HAP-1 (cell line): ENCODE measurements at regions not wholly inside any gene's neighbourhood (a gene's known extent, or its start where the extent isn't known, plus 50 kb on each side); places are given as distances from the start of the nearest gene placed in this dataset.
A peak's percentile ranks its signal among the peaks of the same experiment; 100 is the strongest.
"Not testable (repeated sequence)": the region's sequence is repeated elsewhere in the genome, so short reads cannot be mapped to it uniquely, and the experiment has no call there.

Source experiments
- DNase-seq, 2 experiments: peaks; one replicate each; pipeline ENCODE4 v3.0.0-alpha.2; 2016 to 2020; ENCODE audit warnings: low spot score in 2 of 2
- H3K27me3 ChIP-seq: fragments of 250-450 bp; sonication (Bioruptor Pico); 2 replicates; pipeline ENCODE4 v1.5.1; 2020; ENCODE audit warnings: low read depth, mild to moderate bottlenecking, moderate library complexity
- H3K36me3 ChIP-seq: fragments of 250-450 bp; sonication (Bioruptor Pico); replicated peaks from 2 replicates; pipeline ENCODE4 v1.5.1; 2020; ENCODE audit warnings: mild to moderate bottlenecking
- H3K4me1 ChIP-seq: fragments of 250-450 bp; sonication (Bioruptor Pico); 2 replicates; pipeline ENCODE4 v1.5.1; 2020; ENCODE audit warnings: mild to moderate bottlenecking
- H3K4me3 ChIP-seq: fragments of 250-450 bp; sonication (Bioruptor Pico); 2 replicates; pipeline ENCODE4 v1.5.1; 2020; ENCODE audit warnings: mild to moderate bottlenecking, moderate library complexity
- H3K9me3 ChIP-seq: fragments of 250-450 bp; sonication (Bioruptor Pico); 2 replicates; pipeline ENCODE4 v1.5.1; 2020; ENCODE audit warnings: mild to moderate bottlenecking, moderate library complexity
- in situ Hi-C: fragments of 300-500 bp; cut with MboI; formaldehyde crosslinking; loops from 3 replicates; pipeline ENCODE4 v1.14.3; 2020; ENCODE audit warnings: low sequenced_read_pairs, inconsistent platforms, mixed read lengths

DNA sequence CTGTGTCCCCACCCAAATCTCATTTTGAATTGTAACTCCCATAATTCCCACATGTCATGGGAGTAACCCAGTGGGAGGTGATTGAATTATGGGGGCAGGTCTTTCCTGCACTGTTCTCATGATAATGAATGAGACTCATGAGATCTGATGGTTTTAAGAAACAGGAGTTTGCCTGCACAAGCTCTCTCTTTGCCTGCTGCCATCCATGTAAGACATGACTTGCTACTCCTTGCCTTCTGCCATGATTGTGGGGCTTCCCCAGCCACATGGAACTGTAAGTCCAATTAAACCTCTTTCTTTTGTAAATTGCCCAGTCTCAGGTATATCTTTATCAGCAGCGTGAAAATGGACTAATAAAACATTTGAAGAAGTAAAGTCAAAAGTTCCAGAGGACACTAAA, 126.8 kb upstream of the IGSF10 start:
- H3K27me3 ChIP-seq, H3K9me3 ChIP-seq, DNase-seq, H3K36me3 ChIP-seq, in situ Hi-C loops, H3K4me3 ChIP-seq: not testable (repeated sequence)
- peaks cover 10% of the 10 kb centered on the region; the same call in 1 of the 2 replicates for H3K4me1 ChIP-seq

DNA sequence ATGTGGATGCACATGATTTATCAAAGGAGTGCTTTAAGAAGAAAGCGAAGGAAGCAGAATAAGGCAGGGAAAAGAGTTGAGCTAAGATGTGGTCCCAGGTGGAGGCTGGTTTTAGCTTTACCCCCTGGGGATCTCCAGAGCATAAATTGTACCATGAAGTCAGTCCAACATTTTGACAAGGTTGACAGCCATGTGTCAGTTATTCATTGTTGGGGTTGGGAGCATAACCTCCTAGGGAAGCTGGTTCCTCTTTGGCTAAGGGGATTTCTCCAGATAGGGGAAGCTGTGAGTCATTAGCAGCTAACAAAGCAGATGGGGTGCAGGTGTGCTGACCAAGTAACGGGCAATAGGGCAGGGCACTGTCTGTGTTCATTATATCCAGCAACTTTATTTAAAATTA, 123.7 kb upstream of the IGSF10 start:
- H3K9me3 ChIP-seq: no peaks in the 10 kb centered on the region; the same call in 1 of the 2 replicates
- DNase-seq: no peak
- H3K36me3 ChIP-seq: no peaks in the 10 kb centered on the region
- in situ Hi-C loops: no loop called here
- H3K27me3 ChIP-seq: no peaks in the 10 kb centered on the region
- H3K4me3 ChIP-seq: no peak overlapping the region
- H3K4me1 ChIP-seq: peaks cover 27% of the 10 kb centered on the region

GRCh38 chr3:151581035-151581434, 120.2 kb upstream of the IGSF10 start:
- H3K4me1 ChIP-seq: peaks cover 21% of the 10 kb centered on the region
- H3K27me3 ChIP-seq: no peaks in the 10 kb centered on the region
- H3K36me3 ChIP-seq: no peaks in the 10 kb centered on the region
- peak in 1 of 2 experiments; percentile 73 for DNase-seq
- 0 out of 2 replicates have a peak, but pooled peaks cover 4% of the 10 kb centered on the region for H3K9me3 ChIP-seq
- H3K4me3 ChIP-seq: no peak overlapping the region
- in situ Hi-C loops: no loop called here

DNA sequence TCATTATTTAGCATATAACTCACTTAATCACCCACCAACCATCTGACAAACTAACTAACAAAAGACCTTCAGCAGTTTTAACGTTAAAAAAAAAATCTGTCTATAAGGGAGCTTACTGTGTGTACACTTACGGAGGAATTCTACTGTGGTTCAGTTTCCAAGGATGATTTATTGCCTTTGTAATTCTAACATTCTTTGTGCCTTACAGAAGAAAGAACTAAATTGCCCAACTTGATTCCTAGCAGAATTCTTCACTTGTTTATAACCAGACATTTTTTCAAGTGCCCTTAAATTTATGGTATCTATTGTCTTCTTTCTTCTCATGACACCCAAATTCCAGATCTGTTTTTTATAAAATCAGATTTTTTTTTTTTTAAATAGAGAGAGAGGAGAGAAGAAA, 119.7 kb upstream of the IGSF10 start:
- H3K27me3 ChIP-seq: no peaks in the 10 kb centered on the region
- no peak overlapping the region for H3K4me3 ChIP-seq
- DNase-seq: peak in 1 of 2 experiments; percentile 100
- in situ Hi-C loops: no loop called here
- H3K4me1 ChIP-seq: peaks cover 21% of the 10 kb centered on the region
- 0 out of 2 replicates have a peak, but pooled peaks cover 4% of the 10 kb centered on the region for H3K9me3 ChIP-seq
- H3K36me3 ChIP-seq: no peaks in the 10 kb centered on the region

DNA sequence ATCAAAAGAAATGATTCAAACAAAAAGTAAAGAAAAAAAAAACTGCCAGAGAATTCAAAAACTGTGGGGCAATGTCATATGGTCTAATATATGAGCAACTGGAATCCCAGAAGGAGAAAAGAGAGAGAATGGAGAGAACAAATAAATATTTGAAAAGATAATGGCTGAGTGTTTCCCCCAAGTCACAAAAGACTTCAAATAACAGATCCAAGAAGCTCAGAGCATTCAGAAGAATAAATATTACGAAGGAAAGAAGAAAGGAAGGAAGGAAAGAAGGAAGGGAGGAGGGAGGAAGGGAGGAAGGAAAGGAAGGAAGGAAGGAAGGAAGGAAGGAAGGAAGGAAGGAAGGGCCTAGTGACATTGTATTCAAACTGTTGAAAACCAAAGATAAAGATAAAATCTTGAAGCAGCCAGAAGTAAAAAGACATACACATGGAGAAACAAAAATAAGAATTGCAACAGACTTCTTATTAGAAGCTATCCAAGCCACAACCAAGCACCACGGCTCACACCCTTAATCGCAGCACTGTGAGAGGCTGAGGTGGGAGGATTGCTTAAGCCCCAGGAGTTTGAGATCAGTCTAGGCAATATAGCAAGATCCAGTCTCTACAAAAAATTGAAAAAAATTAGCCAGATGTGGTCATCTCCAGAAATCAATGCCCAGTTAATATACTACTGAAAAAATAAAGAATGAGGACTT, 118.9 kb upstream of the IGSF10 start:
- DNase-seq: no peak
- 0 out of 2 replicates have a peak, but pooled peaks cover 4% of the 10 kb centered on the region for H3K9me3 ChIP-seq
- H3K27me3 ChIP-seq: no peaks in the 10 kb centered on the region
- no peak overlapping the region for H3K4me3 ChIP-seq
- H3K4me1 ChIP-seq: peaks cover 21% of the 10 kb centered on the region
- in situ Hi-C loops: no loop called here
- H3K36me3 ChIP-seq: no peaks in the 10 kb centered on the region

DNA sequence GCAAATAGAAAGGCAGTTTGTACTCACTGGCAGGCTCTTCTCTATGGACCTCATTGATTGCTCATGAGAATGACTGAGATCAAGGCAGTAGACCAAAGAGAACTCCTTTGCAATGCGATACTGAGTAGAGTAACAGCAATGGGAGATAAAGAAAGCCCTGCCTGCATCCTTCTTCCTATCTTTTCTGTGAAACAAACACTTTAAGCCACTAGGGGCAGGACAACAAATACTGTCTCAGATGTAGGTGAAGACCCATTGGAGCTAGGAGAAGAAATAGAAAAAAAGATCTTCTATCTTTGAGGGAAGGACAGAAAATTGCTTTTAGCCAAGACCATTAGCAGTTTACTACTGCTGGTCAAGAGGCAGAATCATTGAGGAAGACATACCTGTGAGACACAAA, 117.6 kb upstream of the IGSF10 start:
- no peaks in the 10 kb centered on the region for H3K36me3 ChIP-seq
- no peak overlapping the region for H3K4me3 ChIP-seq
- H3K9me3 ChIP-seq: peaks cover 4% of the 10 kb centered on the region; the same call in 1 of the 2 replicates
- H3K27me3 ChIP-seq: no peaks in the 10 kb centered on the region
- in situ Hi-C loops: no loop called here
- no peak for DNase-seq
- H3K4me1 ChIP-seq: peaks cover 16% of the 10 kb centered on the region

DNA sequence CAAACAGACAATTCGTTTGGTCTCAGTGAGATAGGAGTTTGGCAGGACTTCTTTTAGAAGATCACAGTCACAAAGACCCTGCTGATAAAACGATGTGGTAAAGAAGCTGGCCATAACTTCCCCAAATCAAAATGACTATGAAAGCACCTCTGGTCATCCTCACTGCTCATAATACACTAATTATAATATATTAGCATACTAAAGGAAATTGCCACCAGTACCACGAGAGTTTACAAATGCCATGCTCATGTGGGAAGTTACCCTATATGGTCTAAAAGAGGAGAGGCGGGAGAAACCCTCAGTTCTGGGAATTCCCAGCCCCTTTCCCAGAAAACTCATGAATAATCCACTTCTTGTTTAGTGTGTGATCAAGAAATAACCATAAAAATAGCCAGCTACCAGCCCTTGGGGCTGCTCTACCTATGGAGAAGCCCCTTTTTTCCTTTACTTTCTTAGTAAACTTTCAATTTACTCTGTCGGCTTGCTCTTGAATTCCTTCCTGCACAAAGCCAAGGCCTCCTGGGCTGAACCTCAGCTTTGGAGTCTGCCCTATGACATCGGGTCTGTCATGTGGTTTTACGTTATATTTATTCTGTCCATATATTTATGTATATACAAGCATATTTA, 115.8 kb upstream of the IGSF10 start:
- H3K4me1 ChIP-seq: peaks cover 15% of the 10 kb centered on the region

GRCh38 chr3:151568184-151568583, 107.3 kb upstream of the IGSF10 start:
- peak; percentile 27 to 83 for DNase-seq
- Histone ChIP-seq H3K27me3 (no peaks in the 10 kb centered on the region), H3K9me3 (peaks cover 5% of the 10 kb centered on the region; the same call in 1 of the 2 replicates), H3K4me3 (no peak overlapping the region), H3K36me3 (no peaks in the 10 kb centered on the region), H3K4me1 (peaks cover 21% of the 10 kb centered on the region)
- in situ Hi-C loops: no loop called here

More for the DNA sequence above, 115.8 kb upstream of the IGSF10 start:
- H3K27me3 ChIP-seq: no peaks in the 10 kb centered on the region
- peaks cover 4% of the 10 kb centered on the region; the same call in 1 of the 2 replicates for H3K9me3 ChIP-seq
- DNase-seq: no peak
- H3K36me3 ChIP-seq: no peaks in the 10 kb centered on the region
- H3K4me3 ChIP-seq: no peak overlapping the region
- in situ Hi-C loops: no loop called here

DNA sequence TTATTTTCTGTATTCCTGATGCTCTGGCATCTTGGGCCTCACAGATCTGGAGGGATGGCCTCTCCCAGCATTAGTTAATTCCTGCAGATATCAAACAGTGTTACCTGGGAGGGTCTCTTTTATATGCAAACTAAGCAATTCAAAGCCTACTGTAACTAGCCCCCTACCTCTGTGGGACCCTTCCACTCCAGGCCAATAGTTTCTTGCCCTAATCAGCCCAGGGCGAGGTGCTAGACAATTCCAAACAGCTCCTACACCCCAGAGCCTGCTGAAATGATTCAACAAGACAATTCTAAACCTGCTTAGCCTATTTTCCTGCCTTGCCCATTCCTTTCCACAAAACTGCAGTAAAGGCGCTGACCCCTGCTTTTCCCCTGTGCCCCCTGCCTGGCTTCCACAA, 106.6 kb upstream of the IGSF10 start:
- Histone ChIP-seq H3K9me3 (peaks cover 5% of the 10 kb centered on the region; the same call in 1 of the 2 replicates), H3K27me3 (no peaks in the 10 kb centered on the region), H3K4me1 (peaks cover 21% of the 10 kb centered on the region), H3K36me3 (no peaks in the 10 kb centered on the region), H3K4me3 (no peak overlapping the region)
- in situ Hi-C loops: no loop called here
- no peak for DNase-seq

DNA sequence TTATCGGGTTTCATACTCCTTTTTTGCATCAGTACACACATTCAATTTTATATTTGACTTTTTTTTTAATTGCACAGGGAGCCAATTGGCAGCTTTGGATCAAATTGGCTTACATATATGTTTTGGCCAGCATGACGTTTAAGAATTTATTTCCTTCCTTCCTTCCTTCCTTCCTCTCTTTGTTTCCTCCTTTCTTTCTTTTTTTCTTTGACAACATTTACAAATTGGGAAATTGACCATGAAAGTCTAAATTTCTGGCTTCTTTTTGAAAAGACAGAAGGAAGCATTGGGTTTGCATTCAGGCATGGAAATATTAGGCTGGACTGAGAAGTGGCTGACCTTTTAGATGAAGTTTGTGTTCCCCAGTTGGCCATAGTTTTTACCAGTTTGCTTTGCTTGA, 103.4 kb upstream of the IGSF10 start:
- H3K4me1 ChIP-seq: peaks cover 40% of the 10 kb centered on the region
- in situ Hi-C loops: no loop called here
- no peak for DNase-seq

GRCh38 chr3:151563305-151563704, 102.4 kb upstream of the IGSF10 start:
- no peaks in the 10 kb centered on the region for H3K27me3 ChIP-seq
- H3K4me1 ChIP-seq: peaks cover 36% of the 10 kb centered on the region
- H3K36me3 ChIP-seq: no peaks in the 10 kb centered on the region
- no peaks in the 10 kb centered on the region for H3K9me3 ChIP-seq
- H3K4me3 ChIP-seq: no peak overlapping the region
- in situ Hi-C loops: no loop called here
- DNase-seq: no peak

More for the DNA sequence above, 103.4 kb upstream of the IGSF10 start:
- H3K4me3 ChIP-seq: no peak overlapping the region
- H3K27me3 ChIP-seq: no peaks in the 10 kb centered on the region
- H3K36me3 ChIP-seq: no peaks in the 10 kb centered on the region
- no peaks in the 10 kb centered on the region for H3K9me3 ChIP-seq

- in situ Hi-C loops: no loop called here
- H3K4me3 ChIP-seq: no peak overlapping the region
- no peak for DNase-seq
- no peaks in the 10 kb centered on the region for H3K36me3 ChIP-seq
- H3K9me3 ChIP-seq: no peaks in the 10 kb centered on the region
- no peaks in the 10 kb centered on the region for H3K27me3 ChIP-seq
- peaks cover 32% of the 10 kb centered on the region for H3K4me1 ChIP-seq
These were observed 102.0 kb upstream of the IGSF10 start for GRCh38 chr3:151562891-151563290.

- Histone ChIP-seq H3K4me3 (no peak overlapping the region), H3K4me1 (peaks cover 28% of the 10 kb centered on the region), H3K9me3 (no peaks in the 10 kb centered on the region), H3K36me3 (no peaks in the 10 kb centered on the region), H3K27me3 (no peaks in the 10 kb centered on the region)
- in situ Hi-C loops: no loop called here
- DNase-seq: no peak
These were observed 101.0 kb upstream of the IGSF10 start for GRCh38 chr3:151561878-151562277.

GRCh38 chr3:151560738-151561137, 99.9 kb upstream of the IGSF10 start:
- Histone ChIP-seq H3K27me3 (no peaks in the 10 kb centered on the region), H3K36me3 (no peaks in the 10 kb centered on the region), H3K9me3 (no peaks in the 10 kb centered on the region), H3K4me3 (no peak overlapping the region), H3K4me1 (peaks cover 33% of the 10 kb centered on the region)
- in situ Hi-C loops: no loop called here
- no peak for DNase-seq
